IMR-90 (cell line): ENCODE measurements at regions not wholly inside any gene's neighbourhood (a gene's known extent, or its start where the extent isn't known, plus 50 kb on each side); places are given as distances from the start of the nearest gene placed in this dataset.

Experiments used
- ATAC-seq: fragments of 200-7000 bp; cut with Tn5 transposase; 2 replicates; pipeline ENCODE4 v1.9.1; 2020; ENCODE audit warnings: low read depth, mild to moderate bottlenecking, moderate library complexity
- BruUV-seq: library from RNA; stranded (reverse); fragments of 400-500 nt; replicated peaks from 2 replicates; lab custom pipeline; 2021; lab: Mats Ljungman, UMichigan
- CTCF ChIA-PET: fragments of 300-600 bp; formaldehyde crosslinking; extraction: SDS; loops from one replicate; lab custom pipeline; 2021; ENCODE audit warnings: antibody characterized with exemption; lab: Yijun Ruan, JAX
- POLR2A ChIA-PET: fragments of 300-600 bp; sonication (Branson Sonifier 250); formaldehyde crosslinking; loops from one replicate; lab custom pipeline; 2022; ENCODE audit warnings: antibody characterized with exemption; ENCODE audit not compliant: unreplicated experiment; lab: Charles Lee
- DNase-seq: peaks from one replicate; pipeline ENCODE4 v3.0.0; 2013
- H2AFZ ChIP-seq: replicated peaks from 2 replicates; pipeline ENCODE3; 2013; ENCODE audit warnings: low read length, mild to moderate bottlenecking; ENCODE audit not compliant: poor library complexity
- H2AK5ac ChIP-seq: 2 replicates; pipeline ENCODE4 v1.6.1; 2013; ENCODE audit warnings: low read depth, low read length, inconsistent platforms
- H2AK9ac ChIP-seq: replicated peaks from 2 replicates; pipeline ENCODE3; 2013; ENCODE audit warnings: mild to moderate bottlenecking, low read depth, low read length, moderate library complexity; ENCODE audit not compliant: poor library complexity
- H2BK120ac ChIP-seq: 2 replicates; pipeline ENCODE4 v1.6.1; 2013; ENCODE audit warnings: low read depth, low read length, inconsistent platforms
- H2BK15ac ChIP-seq: 3 replicates; pipeline ENCODE4 v1.6.1; 2013; ENCODE audit warnings: low read depth, low read length, inconsistent platforms
- H2BK20ac ChIP-seq: 2 replicates; pipeline ENCODE4 v1.6.1; 2013; ENCODE audit warnings: low read depth, mild to moderate bottlenecking, inconsistent platforms, low read length, moderate library complexity
- H2BK5ac ChIP-seq: 2 replicates; pipeline ENCODE4 v1.6.1; 2013; ENCODE audit warnings: mild to moderate bottlenecking, low read depth, low read length, inconsistent platforms; ENCODE audit not compliant: poor library complexity, severe bottlenecking
- H3K14ac ChIP-seq: replicated peaks from 2 replicates; pipeline ENCODE4 v1.6.1; 2013; ENCODE audit warnings: low read depth, low read length, inconsistent platforms
- H3K18ac ChIP-seq: 2 replicates; pipeline ENCODE4 v1.6.1; 2013; ENCODE audit warnings: low read depth, low read length, control low read depth
- H3K23ac ChIP-seq: 2 replicates; pipeline ENCODE4 v1.6.1; 2013; ENCODE audit warnings: low read depth, low read length, inconsistent platforms
- H3K27ac ChIP-seq: 2 replicates; pipeline ENCODE4 v1.5.1; 2013; ENCODE audit warnings: mild to moderate bottlenecking, control low read depth, low read length; ENCODE audit not compliant: insufficient read depth
- H3K27me3 ChIP-seq: 2 replicates; pipeline ENCODE4 v1.6.1; 2013; ENCODE audit warnings: low read length; ENCODE audit not compliant: control insufficient read depth, insufficient read depth
- H3K36me3 ChIP-seq: 2 replicates; pipeline ENCODE4 v1.6.1; 2013; ENCODE audit warnings: low read length, mixed read lengths; ENCODE audit not compliant: control insufficient read depth, insufficient read depth
- H3K4ac ChIP-seq: 2 replicates; pipeline ENCODE4 v1.6.1; 2013; ENCODE audit warnings: low read depth, low read length, inconsistent platforms
- H3K4me1 ChIP-seq: 2 replicates; pipeline ENCODE4 v1.6.1; 2013; ENCODE audit warnings: low read length, mixed read lengths; ENCODE audit not compliant: control insufficient read depth, insufficient read depth
- H3K4me2 ChIP-seq: 2 replicates; pipeline ENCODE4 v1.6.1; 2013; ENCODE audit warnings: low read depth, mild to moderate bottlenecking, control low read depth, low read length, moderate library complexity
- H3K4me3 ChIP-seq: 2 replicates; pipeline ENCODE4 v1.5.1; 2013; ENCODE audit warnings: low read depth, mild to moderate bottlenecking, control low read depth, low read length, moderate library complexity; ENCODE audit not compliant: insufficient read depth
- H3K56ac ChIP-seq: 2 replicates; pipeline ENCODE4 v1.6.1; 2013; ENCODE audit warnings: low read length, inconsistent platforms; ENCODE audit not compliant: insufficient read depth; ENCODE audit errors: extremely low read depth
- H3K79me1 ChIP-seq, 2 experiments: 2 replicates each; pipeline ENCODE4 v1.6.1; 2013; ENCODE audit warnings: low read length in 2 of 2, inconsistent platforms in 1 of 2, low read depth in 1 of 2
- H3K9ac ChIP-seq: 2 replicates; pipeline ENCODE4 v1.6.1; 2013; ENCODE audit warnings: low read depth, low read length, control low read depth
- H3K9me1 ChIP-seq: 2 replicates; pipeline ENCODE4 v1.6.1; 2013; ENCODE audit warnings: low read length, inconsistent platforms; ENCODE audit not compliant: insufficient read depth
- H3K9me3 ChIP-seq: 2 replicates; pipeline ENCODE4 v1.6.1; 2013; ENCODE audit warnings: low read length; ENCODE audit not compliant: control insufficient read depth, insufficient read depth
- H4K20me1 ChIP-seq: 2 replicates; pipeline ENCODE4 v1.6.1; 2013; ENCODE audit warnings: low read length, inconsistent platforms; ENCODE audit not compliant: insufficient read depth
- H4K5ac ChIP-seq: 2 replicates; pipeline ENCODE4 v1.6.1; 2013; ENCODE audit warnings: mild to moderate bottlenecking, low read depth, low read length, control low read depth
- H4K8ac ChIP-seq, 2 experiments: 2 replicates each; pipeline ENCODE4 v1.6.1; 2013; ENCODE audit warnings: low read depth in 2 of 2, low read length in 2 of 2, control low read depth in 1 of 2, inconsistent platforms in 1 of 2
- H4K91ac ChIP-seq: 2 replicates; pipeline ENCODE4 v1.6.1; 2013; ENCODE audit warnings: low read depth, low read length, inconsistent platforms; ENCODE audit not compliant: insufficient read depth
- BHLHE40 ChIP-seq: fragments of 150-350 bp; IDR thresholded peaks from 2 replicates; pipeline ENCODE4 v1.6.1; 2016; ENCODE audit warnings: mild to moderate bottlenecking, low read depth, low read length
- CEBPB ChIP-seq: IDR thresholded peaks from 2 replicates; pipeline ENCODE4 v1.6.1; 2012; ENCODE audit warnings: low read depth, low read length, improper control_type of control experiment
- CHD1 ChIP-seq: IDR thresholded peaks from 2 replicates; pipeline ENCODE4 v1.6.1; 2012; ENCODE audit warnings: low read depth, low read length, improper control_type of control experiment
- FOS ChIP-seq: fragments of 150-350 bp; IDR thresholded peaks from 2 replicates; pipeline ENCODE4 v1.6.1; 2016; ENCODE audit warnings: low read depth, low read length
- MAFK ChIP-seq: IDR thresholded peaks from 2 replicates; pipeline ENCODE4 v1.6.1; 2012; ENCODE audit warnings: low read depth, low read length, improper control_type of control experiment
- MAZ ChIP-seq: IDR thresholded peaks from 2 replicates; pipeline ENCODE4 v1.6.1; 2012; ENCODE audit warnings: low read depth, mild to moderate bottlenecking, low read length, improper control_type of control experiment, moderate library complexity, borderline replicate concordance
- MXI1 ChIP-seq: IDR thresholded peaks from 2 replicates; pipeline ENCODE4 v1.6.1; 2012; ENCODE audit warnings: low read depth, mild to moderate bottlenecking, low read length, moderate library complexity, borderline replicate concordance
- NFE2L2 ChIP-seq: fragments of 150-350 bp; IDR thresholded peaks from 2 replicates; pipeline ENCODE4 v1.6.1; 2016; ENCODE audit warnings: low read depth, mild to moderate bottlenecking, low read length
- RAD21 ChIP-seq: IDR thresholded peaks from 2 replicates; pipeline ENCODE4 v1.6.1; 2012; ENCODE audit warnings: low read length, improper control_type of control experiment
- RCOR1 ChIP-seq: IDR thresholded peaks from 2 replicates; pipeline ENCODE4 v1.6.1; 2012; ENCODE audit warnings: mild to moderate bottlenecking, low read length, improper control_type of control experiment; ENCODE audit not compliant: insufficient replicate concordance
- RFX5 ChIP-seq: IDR thresholded peaks from 2 replicates; pipeline ENCODE4 v1.8.0; 2012; ENCODE audit warnings: low read depth, mild to moderate bottlenecking, low read length, moderate library complexity
- SMC3 ChIP-seq: fragments of 150-350 bp; IDR thresholded peaks from 2 replicates; pipeline ENCODE4 v1.6.1; 2016; ENCODE audit warnings: low read depth, mild to moderate bottlenecking, antibody characterized with exemption, low read length, moderate library complexity
- WGBS, 2 experiments: methylation state at CpG; one replicate each; pipeline versions ENCODE4 v1.1.5 to v1.1.7; 2013; ENCODE audit warnings: missing lambda C conversion rate in 2 of 2; ENCODE audit not compliant: insufficient read length in 1 of 2; ENCODE audit errors: extremely low coverage in 2 of 2; 5-methylcytosine and 5-hydroxymethylcytosine counted together
- dilution Hi-C: fragments of 300-500 bp; cut with HindIII; formaldehyde crosslinking; loops from one replicate; pipeline ENCODE4 v1.14.3; 2018; ENCODE audit warnings: low sequenced_read_pairs; ENCODE audit not compliant: unreplicated experiment
- in situ Hi-C: fragments of 300-500 bp; cut with MboI; formaldehyde crosslinking; loops from 3 replicates; pipeline ENCODE4 v1.14.3; 2019; ENCODE audit warnings: low sequenced_read_pairs, inconsistent platforms, mixed read lengths
- intact Hi-C: fragments of 100-400 bp; cut with micrococcal nuclease; formaldehyde crosslinking; loops from 2 replicates; pipeline ENCODE4 v1.10.0; 2022
- TF ChIP-seq, protein P1 (sequence below): conservative IDR thresholded peaks from 2 replicates; pipeline ENCODE4 v1.5.1; 2012; ENCODE audit warnings: mild to moderate bottlenecking, low read depth, low read length, improper control_type of control experiment
- TF ChIP-seq, protein P2 (sequence below): fragments of 150-350 bp; IDR thresholded peaks from 2 replicates; pipeline ENCODE4 v1.6.1; 2016; ENCODE audit warnings: low read depth, mild to moderate bottlenecking, low read length, moderate library complexity, borderline replicate concordance
- TF ChIP-seq, protein P3 (sequence below): fragments of 150-350 bp; IDR thresholded peaks from 2 replicates; pipeline ENCODE4 v1.6.1; 2017; ENCODE audit warnings: mild to moderate bottlenecking, antibody characterized with exemption, low read length, low read depth

DNA sequence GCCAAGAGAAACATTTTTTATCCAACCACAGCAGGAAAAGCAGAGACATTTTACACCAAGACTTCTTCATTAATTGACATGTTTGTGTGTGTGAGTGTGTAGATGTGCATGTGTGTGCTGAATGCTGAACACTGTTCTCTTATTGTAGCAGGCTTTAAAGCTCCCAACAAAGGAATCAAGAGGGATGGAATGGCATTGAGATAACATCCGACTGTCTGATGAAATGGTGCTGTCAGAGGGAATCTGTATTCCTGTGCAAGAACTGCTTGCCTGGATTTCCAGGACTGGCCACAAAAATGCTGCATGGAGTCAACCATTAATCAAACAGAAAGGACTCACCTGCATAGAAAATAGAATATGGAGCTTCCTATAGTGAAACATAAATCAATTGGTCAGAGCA lies 354.0 kb downstream of the UQCRFS1 start:
- no TSS peak for BruUV-seq
- no peaks in the 10 kb centered on the region for H3K79me1 ChIP-seq
- H3K27ac ChIP-seq = no peak overlapping the region
- H4K91ac ChIP-seq = no peak overlapping the region
- no peak overlapping the region for H2BK5ac ChIP-seq
- H3K4ac ChIP-seq = no peak overlapping the region
- no peaks in the 10 kb centered on the region for H3K4me1 ChIP-seq
- H3K4me2 ChIP-seq = no peak overlapping the region
- no peak overlapping the region for H4K8ac ChIP-seq
- ATAC-seq (no peak), DNase-seq (no peak)
- H2BK20ac ChIP-seq = no peak overlapping the region
- no peak overlapping the region for H2BK15ac ChIP-seq
- WGBS, 2 experiments = no CpG with 5 or more reads among the region's 1 CpG
- H3K36me3 ChIP-seq = no peaks in the 10 kb centered on the region
- no peak overlapping the region for H2AK5ac ChIP-seq
- H3K14ac ChIP-seq = no peak overlapping the region
- POLR2A ChIA-PET = no interaction called here
- H3K23ac ChIP-seq = no peak overlapping the region
- H4K20me1 ChIP-seq = no peaks in the 10 kb centered on the region
- CTCF ChIA-PET = interaction anchor here (0.9 kb wide), 1 partner anchor 19 kb away, joined by 3 read pairs; no protein-coding TSS in a partner anchor
- intact Hi-C loops = no loop called here
- H2AFZ ChIP-seq = no peak overlapping the region
- TF ChIP-seq, protein P1, sequence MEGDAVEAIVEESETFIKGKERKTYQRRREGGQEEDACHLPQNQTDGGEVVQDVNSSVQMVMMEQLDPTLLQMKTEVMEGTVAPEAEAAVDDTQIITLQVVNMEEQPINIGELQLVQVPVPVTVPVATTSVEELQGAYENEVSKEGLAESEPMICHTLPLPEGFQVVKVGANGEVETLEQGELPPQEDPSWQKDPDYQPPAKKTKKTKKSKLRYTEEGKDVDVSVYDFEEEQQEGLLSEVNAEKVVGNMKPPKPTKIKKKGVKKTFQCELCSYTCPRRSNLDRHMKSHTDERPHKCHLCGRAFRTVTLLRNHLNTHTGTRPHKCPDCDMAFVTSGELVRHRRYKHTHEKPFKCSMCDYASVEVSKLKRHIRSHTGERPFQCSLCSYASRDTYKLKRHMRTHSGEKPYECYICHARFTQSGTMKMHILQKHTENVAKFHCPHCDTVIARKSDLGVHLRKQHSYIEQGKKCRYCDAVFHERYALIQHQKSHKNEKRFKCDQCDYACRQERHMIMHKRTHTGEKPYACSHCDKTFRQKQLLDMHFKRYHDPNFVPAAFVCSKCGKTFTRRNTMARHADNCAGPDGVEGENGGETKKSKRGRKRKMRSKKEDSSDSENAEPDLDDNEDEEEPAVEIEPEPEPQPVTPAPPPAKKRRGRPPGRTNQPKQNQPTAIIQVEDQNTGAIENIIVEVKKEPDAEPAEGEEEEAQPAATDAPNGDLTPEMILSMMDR = no peak
- TF ChIP-seq, protein P2, sequence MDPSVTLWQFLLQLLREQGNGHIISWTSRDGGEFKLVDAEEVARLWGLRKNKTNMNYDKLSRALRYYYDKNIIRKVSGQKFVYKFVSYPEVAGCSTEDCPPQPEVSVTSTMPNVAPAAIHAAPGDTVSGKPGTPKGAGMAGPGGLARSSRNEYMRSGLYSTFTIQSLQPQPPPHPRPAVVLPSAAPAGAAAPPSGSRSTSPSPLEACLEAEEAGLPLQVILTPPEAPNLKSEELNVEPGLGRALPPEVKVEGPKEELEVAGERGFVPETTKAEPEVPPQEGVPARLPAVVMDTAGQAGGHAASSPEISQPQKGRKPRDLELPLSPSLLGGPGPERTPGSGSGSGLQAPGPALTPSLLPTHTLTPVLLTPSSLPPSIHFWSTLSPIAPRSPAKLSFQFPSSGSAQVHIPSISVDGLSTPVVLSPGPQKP = no peak
- TF ChIP-seq SMC3 = no peak
- no peak for TF ChIP-seq MAFK
- TF ChIP-seq MXI1 = no peak
- TF ChIP-seq, protein P3, sequence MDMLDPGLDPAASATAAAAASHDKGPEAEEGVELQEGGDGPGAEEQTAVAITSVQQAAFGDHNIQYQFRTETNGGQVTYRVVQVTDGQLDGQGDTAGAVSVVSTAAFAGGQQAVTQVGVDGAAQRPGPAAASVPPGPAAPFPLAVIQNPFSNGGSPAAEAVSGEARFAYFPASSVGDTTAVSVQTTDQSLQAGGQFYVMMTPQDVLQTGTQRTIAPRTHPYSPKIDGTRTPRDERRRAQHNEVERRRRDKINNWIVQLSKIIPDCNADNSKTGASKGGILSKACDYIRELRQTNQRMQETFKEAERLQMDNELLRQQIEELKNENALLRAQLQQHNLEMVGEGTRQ = no peak
- TF ChIP-seq RFX5 = no peak
- TF ChIP-seq MAZ = no peak
- TF ChIP-seq RCOR1 = no peak
- no peak for TF ChIP-seq RAD21
- TF ChIP-seq NFE2L2 = no peak
- TF ChIP-seq BHLHE40 = no peak
- no peak for TF ChIP-seq FOS
- no peak for TF ChIP-seq CEBPB
- TF ChIP-seq CHD1 = no peak
- H3K9ac ChIP-seq = no peak overlapping the region
- no peak overlapping the region for H3K18ac ChIP-seq
- in situ Hi-C loops = no loop called here
- dilution Hi-C loops = no loop called here
- peaks cover 3% of the 10 kb centered on the region; the same call in 1 of the 2 replicates for H3K9me3 ChIP-seq
- H3K56ac ChIP-seq = no peak overlapping the region
- H2BK120ac ChIP-seq = no peak overlapping the region
- H4K5ac ChIP-seq = no peak overlapping the region
- no peak overlapping the region for H3K4me3 ChIP-seq
- no peak overlapping the region for H2AK9ac ChIP-seq
- H3K27me3 ChIP-seq = no peaks in the 10 kb centered on the region
- H3K9me1 ChIP-seq = no peaks in the 10 kb centered on the region
